GM18861 (cell line): ENCODE measurements at regions not wholly inside any gene's neighbourhood (a gene's known extent, or its start where the extent isn't known, plus 50 kb on each side); places are given as distances from the start of the nearest gene placed in this dataset.
"Not testable (repeated sequence)": the region's sequence is repeated elsewhere in the genome, so short reads cannot be mapped to it uniquely, and the experiment has no call there.

Experiments used
- ATAC-seq: cut with Tn5 transposase; IDR thresholded peaks from one replicate; pipeline ENCODE4 v1.9.1; 2021; ENCODE audit not compliant: unreplicated experiment

GRCh38 chr6:71049198-71049770 is 92.4 kb upstream of the B3GAT2 start:
- no peak for ATAC-seq

GRCh38 chr6:71053475-71053874 is 96.6 kb upstream of the B3GAT2 start:
- no peak for ATAC-seq

GRCh38 chr6:71056656-71057055 is 99.8 kb upstream of the B3GAT2 start:
- no peak for ATAC-seq

DNA sequence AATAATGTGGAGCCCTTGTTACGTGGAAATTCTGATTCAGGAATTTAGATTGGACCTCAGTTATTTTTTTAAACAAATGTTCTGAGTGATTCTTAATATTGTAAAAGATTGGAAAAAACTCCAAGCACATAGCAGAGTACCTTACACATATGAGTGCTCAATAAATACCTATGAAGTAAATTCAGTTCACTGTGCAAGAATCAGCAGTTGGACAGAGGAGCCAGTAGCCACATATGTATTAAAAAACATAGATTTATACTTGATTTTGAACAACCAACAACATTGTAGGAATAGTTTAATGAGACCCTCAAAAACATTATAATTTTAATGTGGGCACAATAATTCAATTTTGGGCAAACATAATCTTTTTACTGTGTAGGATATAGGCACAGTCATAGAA is 109.3 kb upstream of the B3GAT2 start:
- no peak for ATAC-seq

DNA sequence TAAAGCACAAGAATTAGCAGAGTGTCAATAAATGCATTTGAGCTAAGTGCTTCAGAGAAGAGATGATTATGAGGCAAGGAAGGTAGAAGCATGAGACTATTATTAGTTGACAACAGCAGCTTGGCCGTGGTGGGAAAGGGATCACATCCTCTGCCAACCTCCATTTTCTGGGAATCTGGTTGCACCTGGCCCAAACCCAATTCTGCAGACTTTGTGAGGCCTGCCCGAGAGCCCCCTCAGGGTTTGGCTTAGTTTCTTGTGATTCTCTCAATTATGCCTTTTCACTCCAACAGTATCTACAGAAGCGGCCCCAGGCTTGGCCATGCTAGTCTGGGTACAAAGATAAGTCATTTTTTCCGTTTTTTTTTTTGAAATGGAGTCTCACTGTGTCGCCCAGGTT is 111.0 kb upstream of the B3GAT2 start:
- ATAC-seq: no peak

- ATAC-seq: no peak
Observed at GRCh38 chr6:71072508-71072907, 115.6 kb upstream of the B3GAT2 start.

GRCh38 chr6:71077655-71078054 is 120.8 kb upstream of the B3GAT2 start:
- no peak for ATAC-seq

- ATAC-seq: no peak
Observed at GRCh38 chr6:71079677-71080076, 122.8 kb upstream of the B3GAT2 start.

- ATAC-seq: no peak
Observed at GRCh38 chr6:71080133-71080532, 123.3 kb upstream of the B3GAT2 start.

- ATAC-seq: no peak
Observed at GRCh38 chr6:71080826-71081225, 124.0 kb upstream of the B3GAT2 start.

DNA sequence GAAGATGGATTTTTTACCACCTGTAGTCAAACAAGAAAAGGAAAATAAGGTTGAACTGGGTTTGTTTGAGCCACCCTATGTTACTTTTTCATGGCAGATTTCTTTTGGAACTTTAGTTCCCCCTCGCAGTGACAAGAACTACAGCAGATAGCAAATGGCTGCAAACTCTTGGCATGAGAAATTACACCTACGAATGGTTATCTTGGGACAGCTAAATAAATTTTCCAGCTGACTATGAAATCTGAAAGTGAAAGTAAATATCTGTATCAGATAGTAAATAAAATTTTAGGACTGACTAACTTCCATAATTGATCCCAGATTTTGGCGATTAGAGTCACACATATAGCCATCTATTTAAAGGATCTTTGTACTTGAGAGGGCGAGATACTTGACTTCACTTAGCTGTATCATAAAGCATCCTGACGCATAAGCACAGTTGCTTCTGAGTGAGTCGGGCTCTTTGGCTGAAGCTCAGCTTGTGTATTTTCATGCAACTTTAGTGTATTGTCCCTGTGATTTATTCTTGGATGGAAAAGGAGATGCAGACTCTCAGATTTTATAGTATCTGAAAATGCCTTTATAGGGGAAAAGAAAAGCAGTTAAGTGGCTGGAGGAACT is 125.3 kb upstream of the B3GAT2 start:
- no peak for ATAC-seq

DNA sequence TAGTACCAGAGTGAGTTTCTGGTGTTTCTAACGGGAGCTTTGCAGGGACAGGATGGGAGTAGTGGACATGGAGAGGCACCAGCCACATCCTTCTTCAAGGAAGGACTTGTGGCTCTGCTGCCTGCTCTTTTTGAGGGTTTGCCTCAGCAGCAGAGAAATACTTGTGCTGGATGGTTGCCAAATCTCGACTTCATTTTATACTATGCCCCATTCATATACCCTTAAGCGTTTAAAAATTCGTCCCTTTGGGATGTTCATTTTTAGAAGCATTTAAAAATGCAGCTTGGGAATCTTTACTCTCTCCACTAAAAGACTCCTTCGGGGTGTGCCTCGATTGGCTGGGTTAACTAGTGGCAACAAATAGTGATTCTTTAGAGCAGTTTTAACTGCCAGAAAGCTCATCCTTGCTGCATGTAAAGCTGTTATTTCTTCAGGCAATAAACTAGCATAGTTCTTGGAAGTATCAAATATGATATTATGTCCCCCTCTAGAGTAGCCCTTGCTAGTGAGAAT is 126.5 kb upstream of the B3GAT2 start:
- ATAC-seq: no peak

DNA sequence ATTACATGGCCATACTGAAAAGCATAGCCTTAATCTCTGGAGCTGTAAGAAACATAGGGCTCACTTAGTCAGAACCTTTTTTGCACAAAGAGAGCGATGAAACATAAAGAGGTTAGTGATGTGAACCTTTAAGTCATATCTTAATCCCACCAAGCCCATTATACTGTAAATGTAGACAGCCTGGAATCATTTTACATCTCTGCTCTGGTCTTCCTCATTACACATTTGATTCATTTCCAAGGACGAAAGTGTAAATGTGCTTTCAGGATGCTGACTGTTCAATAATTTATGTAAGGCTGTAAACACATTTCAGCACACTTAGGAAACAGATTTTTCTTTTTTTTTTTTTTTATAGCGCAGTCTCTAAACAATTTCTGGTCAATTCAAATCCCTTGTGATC is 131.3 kb upstream of the B3GAT2 start:
- no peak for ATAC-seq

GRCh38 chr6:71090217-71090616 is 133.4 kb upstream of the B3GAT2 start:
- ATAC-seq: no peak

- no peak for ATAC-seq
Observed at GRCh38 chr6:71091167-71091566, 134.3 kb upstream of the B3GAT2 start.

- ATAC-seq: no peak
Observed at GRCh38 chr6:71091956-71092355, 135.1 kb upstream of the B3GAT2 start.

DNA sequence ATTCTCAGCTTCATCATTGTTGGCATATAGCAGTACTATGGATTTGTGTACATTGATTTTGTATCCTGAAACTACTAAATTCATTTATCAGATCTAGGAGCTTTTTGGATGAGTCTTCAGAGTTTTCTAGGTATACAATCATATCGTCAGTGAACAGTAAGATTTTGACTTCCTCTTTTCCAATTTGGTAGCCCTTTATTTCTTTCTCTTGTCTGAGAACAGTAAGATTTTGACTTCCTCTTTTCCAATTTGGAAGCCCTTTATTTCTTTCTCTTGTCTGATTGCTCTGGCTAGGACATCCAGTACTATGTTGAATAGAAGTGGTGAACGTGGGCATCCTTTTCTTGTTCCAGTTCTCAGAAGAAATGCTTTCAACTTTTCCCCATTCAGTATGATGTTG is 140.4 kb upstream of the B3GAT2 start:
- not testable (repeated sequence) for ATAC-seq

DNA sequence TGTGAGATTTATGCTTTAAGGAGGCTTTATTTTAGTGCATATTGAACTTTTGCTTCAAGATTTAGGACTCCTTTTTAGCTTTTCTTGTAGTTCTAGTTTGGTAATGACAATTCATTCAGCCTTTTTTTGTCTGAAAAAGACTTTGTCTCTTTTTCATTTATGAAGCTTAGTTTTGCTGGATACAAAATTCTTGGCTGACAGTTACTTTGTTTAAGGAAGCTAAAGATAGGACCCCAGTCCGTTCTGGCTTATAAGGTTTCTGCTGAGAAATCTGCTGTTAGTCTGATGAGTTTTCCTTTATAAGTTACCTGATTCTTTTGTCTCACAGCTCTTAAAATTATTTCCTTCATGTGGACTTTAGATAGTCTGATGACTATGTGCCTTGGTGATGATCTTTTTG is 142.8 kb upstream of the B3GAT2 start:
- no peak for ATAC-seq

- no peak for ATAC-seq
Observed at GRCh38 chr6:71103130-71103529, 146.3 kb upstream of the B3GAT2 start.

DNA sequence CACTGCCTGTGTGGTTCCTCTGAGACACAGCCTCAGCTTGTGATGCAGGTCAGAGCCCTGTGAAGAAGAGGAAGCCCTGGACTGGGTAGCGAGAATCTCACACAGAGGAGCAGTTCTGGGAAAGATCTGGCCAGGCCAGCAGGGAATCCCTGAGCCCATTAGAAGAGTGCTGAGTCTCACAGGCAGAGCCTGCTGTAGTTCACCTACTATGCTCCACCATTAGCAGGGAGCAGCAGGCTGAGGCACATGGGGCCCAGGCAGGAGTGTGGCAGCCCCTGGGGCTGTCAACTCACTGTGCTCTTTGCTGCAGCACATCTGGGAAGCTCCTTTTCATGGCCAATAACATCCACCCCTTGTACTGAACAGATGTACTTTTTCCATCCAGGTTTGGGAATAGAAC is 146.8 kb upstream of the B3GAT2 start:
- no peak for ATAC-seq

GRCh38 chr6:71106276-71106675 is 149.4 kb upstream of the B3GAT2 start:
- no peak for ATAC-seq

DNA sequence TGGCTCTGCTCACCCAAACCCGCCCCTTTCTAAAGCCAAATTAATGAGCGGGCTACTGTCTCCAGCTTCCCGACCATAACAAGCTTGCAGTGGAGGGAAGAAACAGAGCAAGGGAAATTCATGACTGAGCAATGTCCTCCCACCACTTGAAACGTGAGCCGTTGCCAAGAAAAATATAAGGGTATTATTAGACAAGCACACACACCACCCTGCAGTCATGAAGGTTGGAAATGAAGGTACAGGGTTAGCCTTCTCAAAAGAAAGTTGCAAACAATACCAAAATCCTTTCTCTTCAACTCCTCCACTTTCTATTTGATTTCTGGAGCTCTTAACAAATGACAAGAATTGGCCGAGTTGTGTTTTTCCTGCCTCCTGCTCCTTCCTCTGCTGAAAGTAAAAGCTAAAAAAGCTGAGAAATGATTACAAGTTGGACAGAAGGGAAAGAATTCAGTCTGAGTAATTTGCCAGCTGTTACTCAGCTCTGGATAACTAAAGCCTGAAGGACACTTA is 151.1 kb upstream of the B3GAT2 start:
- ATAC-seq: no peak

DNA sequence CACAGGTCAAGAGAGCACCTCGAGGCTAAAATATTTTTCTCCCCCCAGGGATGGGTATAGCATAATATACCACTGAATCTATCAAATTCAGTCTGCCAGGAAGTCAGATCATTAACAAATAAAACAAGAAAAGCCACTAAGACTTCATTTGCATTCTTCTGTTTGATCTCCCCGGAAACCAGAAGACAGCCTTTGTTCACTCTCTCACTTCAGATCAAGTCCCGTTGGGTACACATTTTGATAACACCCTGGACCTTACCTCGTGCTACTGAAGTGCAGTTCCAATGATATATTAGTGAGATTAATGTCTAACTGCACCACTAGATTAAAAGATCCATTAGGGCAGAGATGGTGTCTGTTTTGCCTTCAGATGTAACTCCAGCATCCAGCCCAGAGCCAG is 157.7 kb upstream of the B3GAT2 start:
- no peak for ATAC-seq
